ENCODE measurements at regions not wholly inside any gene's neighbourhood (a gene's known extent, or its start where the extent isn't known, plus 50 kb on each side); places are given as distances from the start of the nearest gene placed in this dataset.

GRCh38 chr1:69401879-69402278 lies 165.8 kb upstream of the LRRC7 start:
- TF ChIP-seq CTCF (IDR thresholded peaks at IDR 0.05) (no peak), POLR2A (IDR thresholded peaks at IDR 0.05) (no peak)
